HUES64 (cell line): ENCODE measurements at regions not wholly inside any gene's neighbourhood (a gene's known extent, or its start where the extent isn't known, plus 50 kb on each side); places are given as distances from the start of the nearest gene placed in this dataset.

Experiments used
- H3K27ac ChIP-seq: 2 replicates; pipeline ENCODE4 v1.7.0; 2013; ENCODE audit warnings: low read depth, low read length, inconsistent platforms
- H3K27me3 ChIP-seq: 2 replicates; pipeline ENCODE4 v1.6.1; 2013; ENCODE audit warnings: mild to moderate bottlenecking, low read length; ENCODE audit not compliant: insufficient read depth
- H3K36me3 ChIP-seq: 2 replicates; pipeline ENCODE4 v1.6.1; 2013; ENCODE audit warnings: mild to moderate bottlenecking, low read length; ENCODE audit not compliant: insufficient read depth
- H3K4me1 ChIP-seq: 2 replicates; pipeline ENCODE4 v1.6.1; 2013; ENCODE audit warnings: mild to moderate bottlenecking, low read length, moderate library complexity; ENCODE audit not compliant: insufficient read depth
- H3K4me3 ChIP-seq: 2 replicates; pipeline ENCODE4 v1.5.1; 2013; ENCODE audit warnings: mild to moderate bottlenecking, low read length, moderate library complexity
- H3K9ac ChIP-seq: 2 replicates; pipeline ENCODE4 v1.6.1; 2013; ENCODE audit warnings: mild to moderate bottlenecking, low read depth, low read length
- H3K9me3 ChIP-seq: 2 replicates; pipeline ENCODE4 v1.6.1; 2013; ENCODE audit warnings: low read depth, low read length; ENCODE audit not compliant: insufficient read depth
- WGBS: fragments of 150-250, 120-280 bp; methylation state at CpG from one replicate; pipeline ENCODE4 v1.1.7; 2013; ENCODE audit warnings: missing lambda C conversion rate; 5-methylcytosine and 5-hydroxymethylcytosine counted together

- peaks cover 19% of the 10 kb centered on the region for H3K4me1 ChIP-seq
- no CpG with 5 or more reads among the region's 1 CpG for WGBS
- no peaks in the 10 kb centered on the region for H3K36me3 ChIP-seq
- H3K27ac ChIP-seq, result 0 out of 2 replicates have a peak overlapping the region, but pooled peaks have one; percentile 14
- no peaks in the 10 kb centered on the region for H3K9me3 ChIP-seq
- H3K4me3 ChIP-seq, result no peak overlapping the region
- no peak overlapping the region for H3K9ac ChIP-seq
- no peaks in the 10 kb centered on the region for H3K27me3 ChIP-seq
These were observed 206.7 kb upstream of the POT1 start for GRCh38 chr7:125136341-125136740.

DNA sequence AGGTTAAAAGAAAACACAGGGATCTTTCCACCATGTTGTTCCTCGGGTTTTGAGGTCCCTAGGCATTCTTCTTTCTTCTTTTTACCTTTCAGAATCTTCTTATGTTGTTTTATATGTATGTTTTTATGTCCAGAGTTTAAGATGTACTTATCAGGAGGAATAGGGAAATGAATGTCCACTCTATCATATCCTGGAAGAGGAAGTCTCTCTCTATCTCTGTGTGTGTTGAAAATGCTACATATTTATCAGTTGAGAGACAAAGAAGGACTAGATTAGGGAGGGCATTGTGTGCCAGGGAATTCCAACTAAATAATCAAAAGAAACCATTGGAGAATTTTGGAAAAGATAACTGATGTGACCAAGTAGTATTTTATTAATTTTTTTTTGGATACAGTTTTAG, 200.5 kb upstream of the POT1 start:
- no CpG with 5 or more reads among the region's 1 CpG for WGBS

GRCh38 chr7:125127304-125127703, 197.7 kb upstream of the POT1 start:
- H3K27ac ChIP-seq, result no peak overlapping the region
- no peaks in the 10 kb centered on the region for H3K27me3 ChIP-seq
- no peaks in the 10 kb centered on the region for H3K9me3 ChIP-seq
- WGBS, result 93% methylated on average over 4 of the region's 4 CpGs
- no peaks in the 10 kb centered on the region for H3K4me1 ChIP-seq
- H3K4me3 ChIP-seq, result no peak overlapping the region
- no peak overlapping the region for H3K9ac ChIP-seq
- H3K36me3 ChIP-seq, result no peaks in the 10 kb centered on the region

More for the DNA sequence above, 200.5 kb upstream of the POT1 start:
- no peak overlapping the region for H3K9ac ChIP-seq
- H3K4me3 ChIP-seq, result no peak overlapping the region
- H3K4me1 ChIP-seq, result no peaks in the 10 kb centered on the region
- H3K9me3 ChIP-seq, result no peaks in the 10 kb centered on the region
- H3K27me3 ChIP-seq, result no peaks in the 10 kb centered on the region
- no peaks in the 10 kb centered on the region for H3K36me3 ChIP-seq
- no peak overlapping the region for H3K27ac ChIP-seq

DNA sequence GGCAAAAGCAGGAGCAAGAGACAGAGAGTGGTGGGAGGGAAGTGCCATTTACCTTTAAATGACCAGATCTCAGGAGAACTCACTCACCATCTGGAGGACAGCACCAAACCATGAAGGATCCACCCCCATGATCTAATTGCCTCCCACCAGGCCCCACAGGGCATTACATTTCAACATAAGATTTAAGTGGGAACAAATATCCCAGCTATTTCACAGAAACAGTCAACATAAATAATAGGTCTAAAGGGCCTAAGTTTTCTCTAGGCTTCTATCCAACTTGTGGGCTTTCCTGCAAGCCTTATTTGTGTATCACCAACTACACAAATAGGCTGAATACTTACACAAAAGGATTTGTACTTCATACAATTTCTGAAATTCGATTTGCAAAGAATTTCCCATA, 196.8 kb upstream of the POT1 start:
- Histone ChIP-seq H3K4me3 (no peak overlapping the region), H3K36me3 (no peaks in the 10 kb centered on the region), H3K27ac (no peak overlapping the region), H3K9me3 (no peaks in the 10 kb centered on the region), H3K27me3 (no peaks in the 10 kb centered on the region), H3K4me1 (no peaks in the 10 kb centered on the region), H3K9ac (no peak overlapping the region)
- WGBS, result 84% methylated on average over 1 of the region's 1 CpG

DNA sequence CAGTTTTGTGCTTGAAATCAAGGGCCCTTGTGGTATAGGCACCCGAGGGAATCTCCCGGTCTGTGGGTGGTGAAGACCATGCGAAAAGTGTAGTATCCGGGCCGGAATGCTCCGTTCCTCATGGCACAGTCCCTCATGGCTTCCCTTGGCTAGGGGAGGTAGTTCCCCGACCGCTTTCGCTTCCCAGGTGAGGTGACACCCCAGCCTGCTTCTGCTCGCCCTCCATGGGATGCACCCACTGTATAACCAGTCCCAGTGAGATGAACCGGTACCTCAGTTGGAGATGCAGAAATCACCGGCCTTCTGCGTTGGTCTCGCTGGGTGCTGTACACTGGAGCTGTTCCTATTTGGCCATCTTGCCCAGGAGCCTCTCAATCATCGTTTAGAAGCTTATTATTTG, 195.7 kb upstream of the POT1 start:
- no peak overlapping the region for H3K27ac ChIP-seq
- no peaks in the 10 kb centered on the region for H3K36me3 ChIP-seq
- H3K9me3 ChIP-seq, result no peaks in the 10 kb centered on the region
- no peaks in the 10 kb centered on the region for H3K27me3 ChIP-seq
- H3K4me1 ChIP-seq, result no peaks in the 10 kb centered on the region
- H3K4me3 ChIP-seq, result no peak overlapping the region
- H3K9ac ChIP-seq, result no peak overlapping the region
- 95% methylated on average over 14 of the region's 15 CpGs for WGBS

GRCh38 chr7:125122173-125122572, 192.5 kb upstream of the POT1 start:
- 86% methylated on average over 1 of the region's 2 CpGs for WGBS
- no peaks in the 10 kb centered on the region for H3K4me1 ChIP-seq
- H3K9me3 ChIP-seq, result no peaks in the 10 kb centered on the region
- no peak overlapping the region for H3K27ac ChIP-seq
- H3K9ac ChIP-seq, result no peak overlapping the region
- no peak overlapping the region for H3K4me3 ChIP-seq
- no peaks in the 10 kb centered on the region for H3K27me3 ChIP-seq
- H3K36me3 ChIP-seq, result no peaks in the 10 kb centered on the region

- H3K36me3 ChIP-seq, result no peaks in the 10 kb centered on the region
- no peak overlapping the region for H3K9ac ChIP-seq
- H3K9me3 ChIP-seq, result no peaks in the 10 kb centered on the region
- H3K27me3 ChIP-seq, result no peaks in the 10 kb centered on the region
- WGBS, result 66% methylated on average over 4 of the region's 4 CpGs
- no peak overlapping the region for H3K4me3 ChIP-seq
- no peaks in the 10 kb centered on the region for H3K4me1 ChIP-seq
- H3K27ac ChIP-seq, result no peak overlapping the region
These were observed 190.0 kb upstream of the POT1 start for GRCh38 chr7:125119559-125120115.

- H3K9me3 ChIP-seq, result no peaks in the 10 kb centered on the region
- H3K4me3 ChIP-seq, result no peak overlapping the region
- no peaks in the 10 kb centered on the region for H3K27me3 ChIP-seq
- H3K4me1 ChIP-seq, result no peaks in the 10 kb centered on the region
- H3K27ac ChIP-seq, result no peak overlapping the region
- no peaks in the 10 kb centered on the region for H3K36me3 ChIP-seq
- H3K9ac ChIP-seq, result no peak overlapping the region
- WGBS, result 83% methylated on average over 1 of the region's 1 CpG
These were observed 188.8 kb upstream of the POT1 start for GRCh38 chr7:125118444-125118843.

- 0 out of 2 replicates have a peak, but pooled peaks cover 4% of the 10 kb centered on the region for H3K9me3 ChIP-seq
- no peak overlapping the region for H3K4me3 ChIP-seq
- H3K27me3 ChIP-seq, result no peaks in the 10 kb centered on the region
- H3K27ac ChIP-seq, result no peak overlapping the region
- H3K9ac ChIP-seq, result no peak overlapping the region
- no CpG with 5 or more reads among the region's 2 CpGs for WGBS
- no peaks in the 10 kb centered on the region for H3K4me1 ChIP-seq
- H3K36me3 ChIP-seq, result no peaks in the 10 kb centered on the region
These were observed 183.2 kb upstream of the POT1 start for GRCh38 chr7:125112850-125113249.

- H3K27ac ChIP-seq, result no peak overlapping the region
- no peaks in the 10 kb centered on the region for H3K9me3 ChIP-seq
- WGBS, result 46% methylated on average over 2 of the region's 2 CpGs
- H3K4me1 ChIP-seq, result no peaks in the 10 kb centered on the region
- H3K27me3 ChIP-seq, result no peaks in the 10 kb centered on the region
- no peaks in the 10 kb centered on the region for H3K36me3 ChIP-seq
- H3K9ac ChIP-seq, result no peak overlapping the region
- H3K4me3 ChIP-seq, result no peak overlapping the region
These were observed 169.9 kb upstream of the POT1 start for GRCh38 chr7:125099519-125099918.

GRCh38 chr7:125098377-125098970, 168.8 kb upstream of the POT1 start:
- H3K4me1 ChIP-seq, result no peaks in the 10 kb centered on the region
- H3K4me3 ChIP-seq, result no peak overlapping the region
- H3K9me3 ChIP-seq, result no peaks in the 10 kb centered on the region
- H3K27me3 ChIP-seq, result no peaks in the 10 kb centered on the region
- no peak overlapping the region for H3K27ac ChIP-seq
- no peak overlapping the region for H3K9ac ChIP-seq
- WGBS, result no CpG with 5 or more reads among the region's 1 CpG
- no peaks in the 10 kb centered on the region for H3K36me3 ChIP-seq

DNA sequence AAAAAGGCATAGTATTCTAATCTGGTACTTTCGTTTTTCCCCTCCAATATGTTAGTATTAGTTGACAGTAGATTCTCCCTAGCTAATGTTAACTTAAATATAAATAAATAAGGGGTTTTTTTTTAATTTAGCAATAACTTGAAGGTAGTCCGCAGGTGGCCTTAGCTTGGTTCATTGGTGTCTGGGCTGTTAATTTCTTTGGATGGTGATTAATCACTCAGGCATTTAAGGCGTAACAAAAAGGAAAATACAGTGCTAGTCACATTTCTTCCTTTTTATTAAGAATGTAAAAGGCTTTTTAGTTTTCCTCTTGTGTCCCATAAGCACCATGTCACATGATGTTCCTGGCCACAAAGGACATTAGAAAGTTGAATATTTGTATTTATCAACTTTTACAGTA, 161.0 kb upstream of the POT1 start:
- WGBS, result 95% methylated on average over 2 of the region's 3 CpGs
- Histone ChIP-seq H3K36me3 (no peaks in the 10 kb centered on the region), H3K9ac (no peak overlapping the region), H3K4me1 (peaks cover 6% of the 10 kb centered on the region; the same call in 1 of the 2 replicates), H3K4me3 (no peak overlapping the region), H3K9me3 (no peaks in the 10 kb centered on the region), H3K27ac (no peak overlapping the region), H3K27me3 (no peaks in the 10 kb centered on the region)
